GM12874 (cell line): ENCODE measurements at regions not wholly inside any gene's neighbourhood (a gene's known extent, or its start where the extent isn't known, plus 50 kb on each side); places are given as distances from the start of the nearest gene placed in this dataset.

ENCODE experiments used
- TF ChIP-seq, protein P1 (sequence below): IDR thresholded peaks from 2 replicates; pipeline ENCODE4 v1.5.1; 2011; ENCODE audit warnings: low read depth, mild to moderate bottlenecking, control low read depth, low read length, moderate library complexity; ENCODE audit not compliant: insufficient read depth

DNA sequence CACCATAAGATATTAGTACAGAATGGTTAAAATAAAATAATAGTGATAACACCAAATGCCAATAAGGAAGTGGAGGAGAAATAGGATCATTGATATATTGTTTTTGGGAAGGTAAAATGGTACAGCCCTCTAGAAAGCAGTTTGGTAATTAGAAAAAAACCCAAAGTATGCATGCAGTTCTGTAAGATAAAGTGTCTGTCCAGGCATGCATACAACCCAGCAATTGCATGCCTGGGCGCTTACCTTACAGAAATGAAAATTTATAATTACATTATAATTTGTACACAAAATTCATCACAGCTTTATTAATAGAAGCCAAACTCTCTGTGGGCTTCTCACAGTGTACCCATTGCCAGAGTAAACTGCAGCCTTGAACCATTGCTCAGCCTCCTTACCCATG is 124.7 kb downstream of the TTC6 start:
- TF ChIP-seq, protein P1, sequence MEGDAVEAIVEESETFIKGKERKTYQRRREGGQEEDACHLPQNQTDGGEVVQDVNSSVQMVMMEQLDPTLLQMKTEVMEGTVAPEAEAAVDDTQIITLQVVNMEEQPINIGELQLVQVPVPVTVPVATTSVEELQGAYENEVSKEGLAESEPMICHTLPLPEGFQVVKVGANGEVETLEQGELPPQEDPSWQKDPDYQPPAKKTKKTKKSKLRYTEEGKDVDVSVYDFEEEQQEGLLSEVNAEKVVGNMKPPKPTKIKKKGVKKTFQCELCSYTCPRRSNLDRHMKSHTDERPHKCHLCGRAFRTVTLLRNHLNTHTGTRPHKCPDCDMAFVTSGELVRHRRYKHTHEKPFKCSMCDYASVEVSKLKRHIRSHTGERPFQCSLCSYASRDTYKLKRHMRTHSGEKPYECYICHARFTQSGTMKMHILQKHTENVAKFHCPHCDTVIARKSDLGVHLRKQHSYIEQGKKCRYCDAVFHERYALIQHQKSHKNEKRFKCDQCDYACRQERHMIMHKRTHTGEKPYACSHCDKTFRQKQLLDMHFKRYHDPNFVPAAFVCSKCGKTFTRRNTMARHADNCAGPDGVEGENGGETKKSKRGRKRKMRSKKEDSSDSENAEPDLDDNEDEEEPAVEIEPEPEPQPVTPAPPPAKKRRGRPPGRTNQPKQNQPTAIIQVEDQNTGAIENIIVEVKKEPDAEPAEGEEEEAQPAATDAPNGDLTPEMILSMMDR, result no peak

DNA sequence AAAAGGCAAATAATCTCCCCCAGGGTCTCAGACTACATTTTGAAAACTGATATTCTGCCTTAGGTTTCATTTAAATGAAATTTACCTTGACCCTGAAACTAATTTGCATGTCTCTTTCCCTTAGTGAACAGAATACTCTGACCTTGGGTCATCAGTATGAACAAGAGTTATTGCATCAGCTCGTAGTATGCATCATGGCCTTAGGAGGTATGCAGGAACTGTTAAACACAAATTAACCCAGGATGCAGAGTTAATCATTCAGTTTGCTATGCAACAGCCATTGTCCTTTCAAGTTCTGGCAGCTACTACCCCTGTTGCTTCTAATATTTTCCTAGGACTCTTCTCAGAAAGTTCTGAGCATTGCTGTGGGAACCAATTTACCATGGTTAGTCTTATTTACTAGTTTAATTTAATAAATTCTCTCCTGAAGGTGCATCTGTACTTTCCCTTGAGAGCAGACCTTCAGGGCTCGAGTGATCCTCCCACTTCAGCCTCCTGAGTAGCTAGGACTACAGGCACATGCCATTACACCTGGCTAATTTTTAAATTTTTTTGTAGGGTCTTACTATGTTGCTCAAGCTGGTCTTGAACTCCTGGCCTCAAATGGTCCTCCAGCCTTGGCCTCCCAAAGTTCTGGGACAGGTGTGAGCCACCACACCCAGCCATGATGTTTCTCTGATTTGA is 126.7 kb downstream of the TTC6 start:
- TF ChIP-seq, protein P1, result no peak

DNA sequence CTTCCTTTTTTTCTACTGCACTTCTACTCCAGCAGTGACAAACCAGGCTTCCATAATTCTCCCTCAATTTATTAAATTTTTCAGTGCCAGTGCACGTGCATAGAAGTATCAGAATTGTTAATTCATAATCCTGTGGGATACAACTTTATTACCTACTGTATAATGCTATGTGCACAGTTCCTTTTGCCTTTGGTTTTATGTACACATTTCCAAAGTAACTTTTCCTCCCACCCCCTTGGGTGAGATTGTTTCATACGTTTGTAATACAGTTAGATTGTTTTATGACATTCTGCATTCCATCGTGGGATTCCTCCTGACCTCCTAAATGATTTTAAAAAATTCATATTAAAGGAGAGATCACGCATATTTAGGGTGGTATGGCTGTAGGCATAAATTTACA is 128.1 kb downstream of the TTC6 start:
- TF ChIP-seq, protein P1, result no peak

DNA sequence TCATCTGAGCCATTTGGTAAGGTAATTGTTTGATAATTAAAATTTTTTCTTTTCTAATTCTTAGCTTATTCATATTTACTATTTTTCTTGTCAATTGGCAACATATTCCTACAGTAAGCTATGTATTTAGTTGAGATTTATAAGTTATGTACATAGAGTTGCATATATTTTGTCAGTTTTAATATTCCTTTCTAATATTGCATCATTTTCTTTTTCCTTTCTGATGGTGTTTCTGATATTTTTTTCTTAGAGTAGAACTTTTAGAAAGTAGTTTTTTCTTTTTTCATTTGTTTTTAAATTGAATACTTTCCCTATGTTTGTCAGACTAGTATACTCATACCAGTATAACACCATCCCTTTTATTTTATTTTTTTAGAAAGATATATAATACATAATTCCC is 131.3 kb downstream of the TTC6 start:
- TF ChIP-seq, protein P1, result no peak

DNA sequence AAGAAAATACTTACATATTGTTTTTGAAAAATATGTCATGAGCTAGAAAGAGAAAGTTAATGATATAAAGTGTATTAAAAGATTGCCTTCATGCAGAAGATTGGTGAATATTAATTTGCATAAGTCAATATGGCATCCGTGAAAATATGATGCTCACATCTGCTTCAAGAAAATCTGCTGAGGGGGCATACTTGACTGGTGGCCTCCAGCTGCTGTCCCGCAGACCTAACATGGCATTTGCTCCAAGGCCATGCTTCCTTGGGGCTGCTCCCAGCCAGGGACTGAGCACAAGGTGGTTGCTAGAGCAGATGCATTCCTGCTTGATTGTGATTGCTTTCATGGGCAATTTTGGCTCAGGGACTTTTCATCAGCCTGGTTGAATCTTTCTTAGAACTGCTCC is 133.8 kb downstream of the TTC6 start:
- TF ChIP-seq, protein P1, result no peak

DNA sequence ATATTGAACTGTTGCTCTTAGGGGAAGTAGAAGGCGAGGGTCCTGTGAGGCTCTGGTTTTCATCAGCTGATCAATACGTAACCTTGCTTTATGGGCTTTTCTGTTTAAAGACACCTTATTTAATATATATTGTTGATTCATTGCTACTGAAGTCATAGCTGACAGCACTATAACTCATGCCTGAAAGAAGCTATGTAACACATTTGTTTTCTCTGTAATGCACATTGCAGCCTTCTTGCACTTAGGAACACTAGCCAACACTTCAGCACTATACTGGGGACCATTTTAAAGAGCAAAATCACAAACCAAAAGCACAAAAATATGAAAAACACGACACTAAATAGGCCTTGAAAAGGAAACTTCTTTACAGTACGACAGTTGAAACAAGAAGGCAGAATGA is 135.7 kb downstream of the TTC6 start:
- TF ChIP-seq, protein P1, result no peak

DNA sequence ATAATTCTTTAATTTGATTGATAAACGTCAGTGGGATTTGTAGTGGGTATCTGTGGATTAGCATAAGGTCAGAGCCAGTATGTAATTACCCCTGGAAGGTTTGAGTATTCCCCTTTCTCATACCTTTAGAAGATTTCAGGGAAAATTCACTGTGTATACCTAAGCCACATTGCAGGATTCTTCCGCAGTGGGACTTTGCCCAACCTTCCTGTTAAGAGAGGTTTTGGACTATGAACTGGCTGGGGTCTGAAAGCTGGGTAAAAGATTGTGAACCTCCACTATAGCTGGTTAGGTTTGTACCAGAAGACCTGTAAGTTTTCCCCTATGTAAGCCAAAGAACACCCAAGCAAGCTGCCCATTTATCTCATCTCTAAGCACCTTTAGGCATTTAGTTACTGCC is 150.2 kb downstream of the TTC6 start:
- TF ChIP-seq, protein P1, result no peak
